ENCODE measurements at regions not wholly inside any gene's neighbourhood (a gene's known extent, or its start where the extent isn't known, plus 50 kb on each side); places are given as distances from the start of the nearest gene placed in this dataset.
"Not testable (repeated sequence)": the region's sequence is repeated elsewhere in the genome, so short reads cannot be mapped to it uniquely, and the experiment has no call there.

GRCh38 chr5:63094730-63095129 is 516.1 kb downstream of the LRRC70 start:
- Mint-ChIP-seq H3K4me3 (ENCODE audit: unreplicated experiment) (no peak overlapping the region), H3K27ac (ENCODE audit: unreplicated experiment) (no peak overlapping the region), H3K36me3 (ENCODE audit: low read depth, unreplicated experiment) (no peaks in the 10 kb centered on the region), H3K9me3 (ENCODE audit: unreplicated experiment) (no peaks in the 10 kb centered on the region), H3K27me3 (ENCODE audit: unreplicated experiment) (no peaks in the 10 kb centered on the region), H3K4me1 (ENCODE audit: unreplicated experiment) (no peaks in the 10 kb centered on the region)
- TF ChIP-seq CTCF (IDR thresholded peaks at IDR 0.05; ENCODE audit: unreplicated experiment), result no peak
- no peak for DNase-seq (ENCODE audit: low spot score)

DNA sequence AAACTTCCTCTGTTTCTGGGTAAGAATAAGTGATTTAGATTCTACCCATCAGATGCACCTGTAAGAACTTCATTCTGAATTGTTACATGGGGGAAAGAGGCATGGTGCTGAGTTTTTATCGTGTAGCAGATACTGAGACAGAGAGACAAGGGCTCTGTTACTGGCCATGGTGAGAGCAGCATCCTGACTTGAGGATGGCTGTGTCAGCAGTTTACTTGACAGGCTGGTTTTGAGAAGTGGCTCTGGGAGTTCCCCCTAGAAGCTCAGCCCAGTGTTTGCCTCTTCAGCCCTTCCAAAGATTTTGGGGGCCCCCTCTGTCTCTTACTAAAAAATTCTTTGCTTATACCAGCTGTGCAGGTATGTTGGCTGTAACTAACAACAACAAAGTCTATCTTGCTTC is 510.5 kb downstream of the LRRC70 start:
- Mint-ChIP-seq H3K4me3 (ENCODE audit: unreplicated experiment) (no peak overlapping the region), H3K27me3 (ENCODE audit: unreplicated experiment) (no peaks in the 10 kb centered on the region), H3K27ac (ENCODE audit: unreplicated experiment) (no peak overlapping the region), H3K9me3 (ENCODE audit: unreplicated experiment) (no peaks in the 10 kb centered on the region), H3K36me3 (ENCODE audit: low read depth, unreplicated experiment) (no peaks in the 10 kb centered on the region), H3K4me1 (ENCODE audit: unreplicated experiment) (no peaks in the 10 kb centered on the region)
- no peak for TF ChIP-seq CTCF (IDR thresholded peaks at IDR 0.05; ENCODE audit: unreplicated experiment)
- no peak for DNase-seq (ENCODE audit: low spot score)

GRCh38 chr5:63085561-63085960 is 506.9 kb downstream of the LRRC70 start:
- DNase-seq (ENCODE audit: low spot score), result no peak
- no peaks in the 10 kb centered on the region for H3K4me1 Mint-ChIP-seq (ENCODE audit: unreplicated experiment)
- H3K36me3 Mint-ChIP-seq (ENCODE audit: low read depth, unreplicated experiment), result no peaks in the 10 kb centered on the region
- no peak for TF ChIP-seq CTCF (IDR thresholded peaks at IDR 0.05; ENCODE audit: unreplicated experiment)
- H3K27ac Mint-ChIP-seq (ENCODE audit: unreplicated experiment), result no peak overlapping the region
- H3K9me3 Mint-ChIP-seq (ENCODE audit: unreplicated experiment), result no peaks in the 10 kb centered on the region
- H3K4me3 Mint-ChIP-seq (ENCODE audit: unreplicated experiment), result no peak overlapping the region
- H3K27me3 Mint-ChIP-seq (ENCODE audit: unreplicated experiment), result no peaks in the 10 kb centered on the region

- not testable (repeated sequence) for H3K4me3 Mint-ChIP-seq (ENCODE audit: unreplicated experiment); H3K27ac Mint-ChIP-seq (ENCODE audit: unreplicated experiment); H3K9me3 Mint-ChIP-seq (ENCODE audit: unreplicated experiment); H3K27me3 Mint-ChIP-seq (ENCODE audit: unreplicated experiment); H3K36me3 Mint-ChIP-seq (ENCODE audit: low read depth, unreplicated experiment); DNase-seq (ENCODE audit: low spot score); H3K4me1 Mint-ChIP-seq (ENCODE audit: unreplicated experiment)
Measured at GRCh38 chr5:63083689-63084088, 505.1 kb downstream of the LRRC70 start.

DNA sequence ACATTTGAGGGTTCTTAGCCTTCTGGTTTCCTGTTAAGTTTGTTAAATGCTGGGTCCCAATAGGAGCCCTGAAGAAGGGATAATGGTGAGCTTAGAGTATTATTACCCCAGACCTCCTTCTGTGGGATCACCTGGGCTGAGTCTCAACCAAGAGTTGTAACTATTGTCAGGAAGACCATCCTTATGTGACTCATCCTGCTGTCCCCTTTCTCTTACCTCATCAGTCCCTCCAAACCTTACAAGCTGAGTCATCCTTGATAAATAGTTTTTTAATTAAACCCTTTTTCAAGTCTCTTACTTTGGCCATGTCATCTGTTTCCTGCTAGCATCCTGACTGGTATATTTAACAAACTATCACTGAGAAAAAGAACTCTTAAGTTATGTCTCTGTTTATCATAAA is 502.8 kb downstream of the LRRC70 start:
- H3K27ac Mint-ChIP-seq (ENCODE audit: unreplicated experiment), result no peak overlapping the region
- DNase-seq (ENCODE audit: low spot score), result no peak
- H3K36me3 Mint-ChIP-seq (ENCODE audit: low read depth, unreplicated experiment), result peaks cover 4% of the 10 kb centered on the region
- no peaks in the 10 kb centered on the region for H3K9me3 Mint-ChIP-seq (ENCODE audit: unreplicated experiment)
- no peak for TF ChIP-seq CTCF (IDR thresholded peaks at IDR 0.05; ENCODE audit: unreplicated experiment)
- H3K4me3 Mint-ChIP-seq (ENCODE audit: unreplicated experiment), result no peak overlapping the region
- H3K27me3 Mint-ChIP-seq (ENCODE audit: unreplicated experiment), result no peaks in the 10 kb centered on the region
- H3K4me1 Mint-ChIP-seq (ENCODE audit: unreplicated experiment), result no peaks in the 10 kb centered on the region

DNA sequence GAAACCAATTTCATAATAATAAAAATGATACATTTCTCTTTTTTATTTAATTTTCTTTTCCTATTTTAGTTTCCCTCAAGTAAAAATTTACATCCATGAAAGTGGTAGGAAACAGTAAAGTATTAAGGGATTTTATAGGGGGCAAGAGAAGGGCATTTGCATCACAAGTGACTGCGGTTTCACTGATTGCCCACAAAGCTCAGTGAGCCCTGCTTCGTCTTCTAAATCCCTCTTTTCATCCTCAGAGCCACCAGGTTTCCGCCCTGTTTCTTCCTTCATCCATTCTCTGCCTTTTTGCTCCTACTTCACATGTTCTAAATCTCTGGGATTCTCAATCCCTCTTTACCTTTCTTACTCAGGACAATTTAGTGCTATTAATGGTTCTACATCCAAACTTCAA is 491.4 kb downstream of the LRRC70 start:
- Mint-ChIP-seq H3K4me3 (ENCODE audit: unreplicated experiment) (no peak overlapping the region), H3K27ac (ENCODE audit: unreplicated experiment) (no peak overlapping the region), H3K9me3 (ENCODE audit: unreplicated experiment) (no peaks in the 10 kb centered on the region), H3K27me3 (ENCODE audit: unreplicated experiment) (peaks cover 2% of the 10 kb centered on the region), H3K4me1 (ENCODE audit: unreplicated experiment) (no peaks in the 10 kb centered on the region), H3K36me3 (ENCODE audit: low read depth, unreplicated experiment) (no peaks in the 10 kb centered on the region)
- TF ChIP-seq CTCF (IDR thresholded peaks at IDR 0.05; ENCODE audit: unreplicated experiment), result no peak
- no peak for DNase-seq (ENCODE audit: low spot score)
